Kidney (tissue), 13 donors: ENCODE measurements at regions not wholly inside any gene's neighbourhood (a gene's known extent, or its start where the extent isn't known, plus 50 kb on each side); places are given as distances from the start of the nearest gene placed in this dataset.

ENCODE experiments used
- DNase-seq, 5 donors: peaks; one replicate each; pipeline ENCODE4 v3.0.0-alpha.2; 2013 to 2020
- FAIRE-seq: peaks from 2 replicates; lab custom pipeline; 2012; peaks lifted over from hg19 to GRCh38; lab: Jason Lieb, UNC
- H3K27ac ChIP-seq, 2 donors: one replicate each; pipeline ENCODE4 v1.7.0; 2013; ENCODE audit warnings: low read depth in 2 of 2, low read length in 2 of 2, inconsistent platforms in 1 of 2
- H3K27me3 ChIP-seq: one replicate; pipeline ENCODE4 v1.7.1; 2013; ENCODE audit warnings: low read length, inconsistent platforms; ENCODE audit not compliant: control insufficient read depth, insufficient read depth
- H3K36me3 ChIP-seq, 3 donors: one replicate each; pipeline versions ENCODE4 v1.7.0 to v1.7.1; 2013; ENCODE audit warnings: low read length in 3 of 3, control low read depth in 1 of 3, inconsistent platforms in 1 of 3; ENCODE audit not compliant: insufficient read depth in 3 of 3, control insufficient read depth in 2 of 3
- H3K4me1 ChIP-seq, 3 donors: one replicate each; pipeline versions ENCODE4 v1.7.0 to v1.7.1; 2013; ENCODE audit warnings: low read length in 3 of 3, inconsistent platforms in 1 of 3, low read depth in 1 of 3; ENCODE audit not compliant: control insufficient read depth in 2 of 3, insufficient read depth in 2 of 3
- H3K4me3 ChIP-seq, 3 donors: one replicate each; pipeline versions ENCODE4 v1.7.0 to v1.8.1; 2013; ENCODE audit warnings: low read length in 3 of 3, control low read depth in 1 of 3, inconsistent platforms in 1 of 3
- H3K9ac ChIP-seq, 3 donors: one replicate each; pipeline versions ENCODE4 v1.7.0 to v1.7.1; 2013; ENCODE audit warnings: low read length in 3 of 3, control low read depth in 1 of 3, inconsistent platforms in 1 of 3
- H3K9me3 ChIP-seq, 3 donors: one replicate each; pipeline versions ENCODE4 v1.7.0 to v1.7.1; 2013; ENCODE audit warnings: low read length in 3 of 3, control low read depth in 1 of 3, inconsistent platforms in 1 of 3; ENCODE audit not compliant: control insufficient read depth in 2 of 3, insufficient read depth in 1 of 3
- intact Hi-C: fragments of 100-400 bp; cut with DNase I; formaldehyde crosslinking; loops from one replicate; pipeline ENCODE4 v1.11.1; 2022
- TF ChIP-seq, protein P1 (sequence below): IDR thresholded peaks from 3 replicates; pipeline ENCODE4 v1.5.1; 2012; ENCODE audit warnings: mild to moderate bottlenecking, moderate library complexity, borderline replicate concordance; ENCODE audit not compliant: insufficient read depth; ENCODE audit errors: extremely low read depth
- donor health status: control.
- donor health status: control.
- donor health status: control.
- donor health status: control.
- donor health status: control.
- donor health status: DM: yes; HTN: yes; CAD: no.
- donor health status: Normal renal cell carcinoma (clear cell type).

DNA sequence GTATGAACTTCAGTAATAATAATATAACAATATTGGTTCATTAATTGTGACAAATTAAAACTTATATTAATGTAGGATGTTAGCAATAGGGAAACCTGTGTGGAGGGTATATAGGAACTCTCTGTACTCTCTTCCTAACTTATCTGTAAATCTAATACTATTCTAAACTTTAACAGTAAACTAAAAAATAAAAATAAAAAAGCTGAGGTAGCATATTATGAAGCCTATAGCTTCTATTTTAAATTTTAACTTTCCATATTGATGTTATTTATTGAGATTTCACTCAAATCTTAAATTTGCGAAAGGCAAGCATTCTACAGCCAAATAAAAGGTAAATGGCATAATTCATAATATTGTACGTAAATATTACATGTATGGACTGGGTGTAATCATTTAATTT is 326.4 kb downstream of the MEI4 start:
- FAIRE-seq (no peak), DNase-seq (no peak)
- H3K27me3 ChIP-seq: no peaks in the 10 kb centered on the region
- H3K27ac ChIP-seq: no peak overlapping the region
- no peaks in the 10 kb centered on the region for H3K36me3 ChIP-seq
- no peak overlapping the region for H3K9ac ChIP-seq
- no peaks in the 10 kb centered on the region for H3K4me1 ChIP-seq
- peaks cover 0 to 9% (median 0%) of the 10 kb centered on the region in 3 donors for H3K9me3 ChIP-seq
- H3K4me3 ChIP-seq: no peak overlapping the region
- intact Hi-C loops: no loop called here
- TF ChIP-seq, protein P1, sequence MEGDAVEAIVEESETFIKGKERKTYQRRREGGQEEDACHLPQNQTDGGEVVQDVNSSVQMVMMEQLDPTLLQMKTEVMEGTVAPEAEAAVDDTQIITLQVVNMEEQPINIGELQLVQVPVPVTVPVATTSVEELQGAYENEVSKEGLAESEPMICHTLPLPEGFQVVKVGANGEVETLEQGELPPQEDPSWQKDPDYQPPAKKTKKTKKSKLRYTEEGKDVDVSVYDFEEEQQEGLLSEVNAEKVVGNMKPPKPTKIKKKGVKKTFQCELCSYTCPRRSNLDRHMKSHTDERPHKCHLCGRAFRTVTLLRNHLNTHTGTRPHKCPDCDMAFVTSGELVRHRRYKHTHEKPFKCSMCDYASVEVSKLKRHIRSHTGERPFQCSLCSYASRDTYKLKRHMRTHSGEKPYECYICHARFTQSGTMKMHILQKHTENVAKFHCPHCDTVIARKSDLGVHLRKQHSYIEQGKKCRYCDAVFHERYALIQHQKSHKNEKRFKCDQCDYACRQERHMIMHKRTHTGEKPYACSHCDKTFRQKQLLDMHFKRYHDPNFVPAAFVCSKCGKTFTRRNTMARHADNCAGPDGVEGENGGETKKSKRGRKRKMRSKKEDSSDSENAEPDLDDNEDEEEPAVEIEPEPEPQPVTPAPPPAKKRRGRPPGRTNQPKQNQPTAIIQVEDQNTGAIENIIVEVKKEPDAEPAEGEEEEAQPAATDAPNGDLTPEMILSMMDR: no peak

DNA sequence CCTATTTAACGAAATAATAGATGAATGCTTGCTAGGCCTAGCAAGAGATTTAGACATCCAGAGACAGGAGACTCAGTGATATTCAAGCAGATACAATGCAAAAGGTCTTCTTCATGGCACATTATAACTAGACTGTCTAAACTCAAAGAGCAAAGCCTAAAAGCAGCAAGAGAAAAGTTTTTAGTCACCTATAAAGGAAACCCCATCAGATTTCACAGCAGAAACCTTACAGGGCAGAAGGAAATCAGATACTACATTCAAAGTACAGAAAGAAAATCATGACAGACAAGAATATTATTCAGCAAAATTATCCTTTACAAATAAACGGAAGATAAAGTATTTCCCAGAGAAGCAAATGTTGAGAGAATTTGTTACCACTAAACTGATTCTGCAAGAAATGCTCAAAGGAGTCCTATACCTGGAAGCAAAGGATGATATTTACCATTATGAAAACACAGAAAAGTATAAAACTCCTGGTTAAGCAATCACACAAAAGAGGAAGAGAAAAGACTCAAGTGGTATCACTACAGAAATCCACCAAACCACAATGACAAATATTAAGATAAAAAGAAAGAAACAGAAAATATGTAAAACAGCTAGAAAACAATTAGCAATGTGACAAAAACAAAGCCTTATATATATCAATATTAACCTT is 333.7 kb downstream of the MEI4 start:
- no peak for FAIRE-seq
- TF ChIP-seq, protein P1: no peak
- H3K27ac ChIP-seq: no peak overlapping the region
- H3K4me1 ChIP-seq: no peaks in the 10 kb centered on the region
- no peak overlapping the region for H3K9ac ChIP-seq
- H3K4me3 ChIP-seq: no peak overlapping the region
- peaks cover 0 to 6% (median 0%) of the 10 kb centered on the region in 3 donors for H3K9me3 ChIP-seq
- no peak for DNase-seq
- no peaks in the 10 kb centered on the region for H3K27me3 ChIP-seq
- H3K36me3 ChIP-seq: no peaks in the 10 kb centered on the region
- intact Hi-C loops: no loop called here

DNA sequence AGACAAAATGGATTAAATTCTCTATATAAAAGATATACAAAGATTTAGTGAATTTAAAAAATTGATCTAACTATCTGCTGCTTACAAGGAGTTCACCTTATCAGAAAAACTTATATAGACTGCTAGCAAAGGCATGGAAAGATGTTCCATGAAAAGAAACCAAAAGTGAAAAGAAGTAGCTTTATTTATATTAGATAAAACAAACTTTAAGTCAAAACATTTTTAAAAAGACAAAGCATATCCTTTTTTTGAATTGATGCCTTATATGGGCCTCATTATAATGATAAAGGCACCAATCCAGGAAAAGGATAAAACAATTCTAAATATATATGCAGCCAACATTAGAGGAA is 334.2 kb downstream of the MEI4 start:
- no peaks in the 10 kb centered on the region for H3K36me3 ChIP-seq
- no peak overlapping the region for H3K4me3 ChIP-seq
- intact Hi-C loops: no loop called here
- TF ChIP-seq, protein P1: no peak
- H3K27me3 ChIP-seq: no peaks in the 10 kb centered on the region
- H3K9ac ChIP-seq: no peak overlapping the region
- H3K9me3 ChIP-seq: peaks cover 0 to 6% (median 0%) of the 10 kb centered on the region in 3 donors
- H3K4me1 ChIP-seq: no peaks in the 10 kb centered on the region
- no peak overlapping the region for H3K27ac ChIP-seq
- DNase-seq (no peak), FAIRE-seq (no peak)

DNA sequence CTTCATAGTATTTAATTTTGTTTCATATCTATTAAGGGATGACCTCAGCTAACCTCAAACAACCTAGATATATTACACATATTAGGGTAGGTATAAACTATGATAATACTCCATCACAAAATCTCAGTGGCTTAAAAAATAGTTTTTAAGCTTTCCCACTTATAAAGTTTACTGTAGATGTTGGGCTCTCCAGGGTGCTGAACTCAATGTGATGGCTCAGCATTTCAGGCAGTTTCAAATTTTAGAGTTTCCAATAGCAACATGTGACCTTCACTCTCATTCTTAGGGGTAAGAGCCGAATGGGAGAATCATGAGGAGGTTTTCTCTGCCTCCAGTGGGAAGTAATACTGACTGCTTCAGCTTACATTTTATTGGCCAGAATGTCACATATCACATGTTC is 357.3 kb downstream of the MEI4 start:
- TF ChIP-seq, protein P1: no peak
- no peak overlapping the region for H3K27ac ChIP-seq
- no peak for DNase-seq
- no peaks in the 10 kb centered on the region for H3K4me1 ChIP-seq
- no peaks in the 10 kb centered on the region for H3K27me3 ChIP-seq
- no peak overlapping the region for H3K9ac ChIP-seq
- FAIRE-seq: no peak
- no peaks in the 10 kb centered on the region for H3K36me3 ChIP-seq
- H3K9me3 ChIP-seq: no peaks in the 10 kb centered on the region
- intact Hi-C loops: no loop called here
- H3K4me3 ChIP-seq: no peak overlapping the region
